Keratinocyte (primary cell): ENCODE measurements at regions not wholly inside any gene's neighbourhood (a gene's known extent, or its start where the extent isn't known, plus 50 kb on each side); places are given as distances from the start of the nearest gene placed in this dataset.

Experiments used
- DNase-seq: peaks from one replicate; pipeline ENCODE4 v3.0.0-alpha.2; 2011; ENCODE audit warnings: low read depth, missing footprints, low spot score
- FAIRE-seq: peaks from 2 replicates; lab custom pipeline; 2011; peaks lifted over from hg19 to GRCh38; lab: Jason Lieb, UNC
- H2AFZ ChIP-seq: 2 replicates; pipeline ENCODE4 v1.6.0; 2012; ENCODE audit warnings: low read length, control low read depth, inconsistent platforms; ENCODE audit not compliant: control insufficient read depth
- H3K27ac ChIP-seq: 2 replicates; pipeline ENCODE4 v1.5.1; 2011; ENCODE audit warnings: low read length; ENCODE audit not compliant: control insufficient read depth, insufficient read depth
- H3K27me3 ChIP-seq: 3 replicates; pipeline ENCODE4 v1.6.0; 2011; ENCODE audit warnings: low read length; ENCODE audit not compliant: control insufficient read depth, insufficient read depth; ENCODE audit errors: extremely low read depth
- H3K36me3 ChIP-seq, 2 experiments: 2 replicates in 1 of 2; 3 replicates in 1 of 2; pipeline ENCODE4 v1.5.1; 2011; ENCODE audit warnings: low read length in 2 of 2, mild to moderate bottlenecking in 1 of 2; ENCODE audit not compliant: control insufficient read depth in 2 of 2, insufficient read depth in 2 of 2; ENCODE audit errors: extremely low read depth in 1 of 2
- H3K4me1 ChIP-seq: 3 replicates; pipeline ENCODE4 v1.5.1; 2011; ENCODE audit warnings: low read length; ENCODE audit not compliant: control insufficient read depth, insufficient read depth; ENCODE audit errors: extremely low read depth
- H3K4me2 ChIP-seq: 3 replicates; pipeline ENCODE4 v1.6.0; 2011; ENCODE audit warnings: low read depth, low read length; ENCODE audit not compliant: control insufficient read depth, insufficient read depth; ENCODE audit errors: extremely low read depth
- H3K4me3 ChIP-seq, 3 experiments: fragments of 200-600 bp in 1 of 3; sonication (generic) in 1 of 3; 2 replicates in 2 of 3; 3 replicates in 1 of 3; pipeline ENCODE4 v1.5.1; 2011 to 2016; ENCODE audit warnings: low read length in 3 of 3, mild to moderate bottlenecking in 3 of 3, control low read depth in 2 of 3, inconsistent platforms in 1 of 3, low read depth in 1 of 3, mixed read lengths in 1 of 3, mixed run types in 1 of 3, moderate library complexity in 1 of 3; ENCODE audit not compliant: control insufficient read depth in 2 of 3, insufficient read depth in 2 of 3; ENCODE audit errors: extremely low read depth in 1 of 3
- H3K79me2 ChIP-seq: 2 replicates; pipeline ENCODE4 v1.6.0; 2012; ENCODE audit warnings: low read length; ENCODE audit not compliant: control insufficient read depth, insufficient read depth
- H3K9ac ChIP-seq: 3 replicates; pipeline ENCODE4 v1.6.0; 2011; ENCODE audit warnings: low read length; ENCODE audit not compliant: control insufficient read depth, insufficient read depth; ENCODE audit errors: extremely low read depth
- H3K9me1 ChIP-seq: 3 replicates; pipeline ENCODE4 v1.6.0; 2011; ENCODE audit warnings: low read length; ENCODE audit not compliant: control insufficient read depth, insufficient read depth; ENCODE audit errors: extremely low read depth
- H3K9me3 ChIP-seq: 2 replicates; pipeline ENCODE4 v1.5.1; 2012; ENCODE audit warnings: low read depth, low read length; ENCODE audit not compliant: control insufficient read depth
- H4K20me1 ChIP-seq: 3 replicates; pipeline ENCODE4 v1.6.0; 2011; ENCODE audit warnings: low read length; ENCODE audit not compliant: control insufficient read depth, insufficient read depth; ENCODE audit errors: extremely low read depth
- EZH2 ChIP-seq: IDR thresholded peaks from one replicate; pipeline ENCODE4 v1.6.1; 2012; ENCODE audit warnings: inconsistent platforms, mild to moderate bottlenecking, low read length, moderate library complexity
- dilution Hi-C: fragments of 300-500 bp; cut with MboI; formaldehyde crosslinking; loops from one replicate; pipeline ENCODE4 v1.7.0; 2020; ENCODE audit warnings: low sequenced_read_pairs; ENCODE audit not compliant: extremely low pct_ligation_motif_present
- TF ChIP-seq, protein P1 (sequence below), 3 experiments: IDR thresholded peaks in 1 of 3; conservative IDR thresholded peaks in 1 of 3; optimal IDR thresholded peaks in 1 of 3; 2 replicates in 2 of 3; 3 replicates in 1 of 3; pipeline versions ENCODE3 to v1.5.1; 2011; ENCODE audit warnings: low read length in 3 of 3, mild to moderate bottlenecking in 3 of 3, moderate library complexity in 2 of 3, control low read depth in 1 of 3, inconsistent platforms in 1 of 3; ENCODE audit not compliant: insufficient read depth in 2 of 3; ENCODE audit errors: extremely low read depth in 1 of 3

DNA sequence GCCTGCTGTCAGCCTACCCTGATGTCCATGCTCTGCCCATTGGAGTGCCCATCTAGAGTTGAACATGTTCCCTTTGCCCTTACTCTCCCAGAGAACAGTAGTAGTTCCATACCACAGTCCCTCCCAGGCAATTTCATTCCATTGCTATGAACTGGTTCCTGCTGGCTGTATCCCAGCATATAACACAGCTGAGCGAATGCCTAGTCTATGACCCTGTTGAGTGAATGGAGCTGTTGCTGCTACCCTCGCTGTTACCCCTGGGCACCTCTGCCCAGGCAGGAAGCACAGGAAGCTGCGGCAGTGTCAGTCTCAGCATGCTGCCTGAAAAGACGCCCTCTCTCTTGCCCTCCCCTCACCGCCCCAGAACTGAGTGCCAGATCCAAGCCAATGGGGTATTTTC, 73.3 kb downstream of the SOX3 start:
- no peak overlapping the region for H3K9ac ChIP-seq
- no peaks in the 10 kb centered on the region for H3K9me1 ChIP-seq
- no peak overlapping the region for H3K4me3 ChIP-seq
- no peaks in the 10 kb centered on the region for H3K79me2 ChIP-seq
- FAIRE-seq (no peak), DNase-seq (no peak)
- H3K36me3 ChIP-seq, result no peaks in the 10 kb centered on the region
- H4K20me1 ChIP-seq, result no peaks in the 10 kb centered on the region
- dilution Hi-C loops, result no loop called here
- no peak overlapping the region for H3K4me2 ChIP-seq
- no peak for TF ChIP-seq EZH2
- TF ChIP-seq, protein P1, sequence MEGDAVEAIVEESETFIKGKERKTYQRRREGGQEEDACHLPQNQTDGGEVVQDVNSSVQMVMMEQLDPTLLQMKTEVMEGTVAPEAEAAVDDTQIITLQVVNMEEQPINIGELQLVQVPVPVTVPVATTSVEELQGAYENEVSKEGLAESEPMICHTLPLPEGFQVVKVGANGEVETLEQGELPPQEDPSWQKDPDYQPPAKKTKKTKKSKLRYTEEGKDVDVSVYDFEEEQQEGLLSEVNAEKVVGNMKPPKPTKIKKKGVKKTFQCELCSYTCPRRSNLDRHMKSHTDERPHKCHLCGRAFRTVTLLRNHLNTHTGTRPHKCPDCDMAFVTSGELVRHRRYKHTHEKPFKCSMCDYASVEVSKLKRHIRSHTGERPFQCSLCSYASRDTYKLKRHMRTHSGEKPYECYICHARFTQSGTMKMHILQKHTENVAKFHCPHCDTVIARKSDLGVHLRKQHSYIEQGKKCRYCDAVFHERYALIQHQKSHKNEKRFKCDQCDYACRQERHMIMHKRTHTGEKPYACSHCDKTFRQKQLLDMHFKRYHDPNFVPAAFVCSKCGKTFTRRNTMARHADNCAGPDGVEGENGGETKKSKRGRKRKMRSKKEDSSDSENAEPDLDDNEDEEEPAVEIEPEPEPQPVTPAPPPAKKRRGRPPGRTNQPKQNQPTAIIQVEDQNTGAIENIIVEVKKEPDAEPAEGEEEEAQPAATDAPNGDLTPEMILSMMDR (optimal IDR thresholded peaks at IDR 0.05 in 1 of 3, IDR thresholded peaks at IDR 0.05 in 1 of 3, conservative IDR thresholded peaks at IDR 0.05 in 1 of 3; ENCODE audit: extremely low read depth in 1 of 3, insufficient read depth in 2 of 3, low read length in 3 of 3), result no peak
- no peaks in the 10 kb centered on the region for H3K27me3 ChIP-seq
- H3K27ac ChIP-seq, result no peak overlapping the region
- H3K4me1 ChIP-seq, result no peaks in the 10 kb centered on the region
- H3K9me3 ChIP-seq, result no peaks in the 10 kb centered on the region
- no peak overlapping the region for H2AFZ ChIP-seq

DNA sequence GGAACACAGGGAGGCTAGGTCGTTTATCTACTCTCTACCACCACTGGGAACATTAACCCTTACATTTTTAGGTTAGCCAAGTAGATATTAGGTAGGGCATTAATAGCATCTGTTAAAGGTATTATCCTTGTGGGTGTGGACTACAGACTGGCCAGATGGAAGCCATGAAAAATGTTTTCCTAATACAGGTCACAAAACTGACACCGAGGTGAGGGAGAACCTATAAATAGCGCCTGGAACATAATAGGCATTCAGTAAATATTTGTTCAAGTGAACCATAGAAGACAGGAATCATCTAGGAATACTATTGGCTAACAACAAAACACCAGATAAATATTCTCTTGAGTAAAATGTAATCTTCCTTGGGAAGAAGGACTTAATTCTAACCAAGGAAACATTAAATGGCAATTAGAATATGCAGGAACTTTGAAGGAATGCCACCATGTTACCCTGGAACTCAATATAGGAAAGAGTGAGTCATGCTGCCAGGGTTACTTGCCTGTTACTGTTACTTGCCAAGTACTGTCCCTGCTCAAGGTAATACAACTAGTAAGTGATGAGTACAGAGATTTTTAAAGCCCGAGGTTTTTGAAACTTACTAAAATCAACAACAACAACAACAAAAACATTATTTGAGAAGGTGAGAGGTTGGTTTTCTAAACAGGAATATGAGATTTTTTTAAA, 79.0 kb downstream of the SOX3 start:
- no peaks in the 10 kb centered on the region for H3K27me3 ChIP-seq

More for the DNA sequence above, 79.0 kb downstream of the SOX3 start:
- Histone ChIP-seq H3K9me3 (no peaks in the 10 kb centered on the region), H3K4me3 (no peak overlapping the region), H3K36me3 (no peaks in the 10 kb centered on the region), H3K27ac (no peak overlapping the region), H3K4me2 (no peak overlapping the region), H3K9me1 (no peaks in the 10 kb centered on the region), H2AFZ (no peak overlapping the region), H3K4me1 (no peaks in the 10 kb centered on the region), H3K9ac (no peak overlapping the region), H4K20me1 (no peaks in the 10 kb centered on the region), H3K79me2 (no peaks in the 10 kb centered on the region)
- TF ChIP-seq, protein P1 (optimal IDR thresholded peaks at IDR 0.05 in 1 of 3, IDR thresholded peaks at IDR 0.05 in 1 of 3, conservative IDR thresholded peaks at IDR 0.05 in 1 of 3; ENCODE audit: extremely low read depth in 1 of 3, insufficient read depth in 2 of 3, low read length in 3 of 3), result no peak
- no peak for TF ChIP-seq EZH2
- FAIRE-seq (no peak), DNase-seq (no peak)
- dilution Hi-C loops, result no loop called here
